ENCODE measurements at regions not wholly inside any gene's neighbourhood (a gene's known extent, or its start where the extent isn't known, plus 50 kb on each side); places are given as distances from the start of the nearest gene placed in this dataset.

DNA sequence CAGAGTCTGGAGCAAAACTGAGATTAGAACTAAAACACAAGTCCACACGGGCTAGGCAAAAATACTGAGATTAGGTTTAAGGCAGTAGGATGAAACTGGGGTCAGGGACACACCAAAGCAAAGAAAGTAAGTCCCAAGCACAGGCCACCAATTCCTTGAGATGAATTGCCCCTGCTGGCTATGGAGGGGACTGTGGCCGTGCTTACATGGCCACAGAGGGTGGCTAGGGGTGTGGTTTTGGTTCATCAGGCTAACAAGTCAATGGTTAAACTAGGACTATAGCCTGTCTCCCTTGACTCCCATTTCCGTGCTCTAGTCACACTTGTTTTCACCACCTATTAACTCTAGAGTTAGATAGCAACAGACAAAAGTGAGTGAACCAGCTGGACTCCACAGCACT, 394.8 kb downstream of the PBX1 start (continued):
- no peak for TF ChIP-seq EHMT2 (IDR thresholded peaks at IDR 0.05; ENCODE audit: low read depth)
- no peak for TF ChIP-seq JUN (IDR thresholded peaks at IDR 0.05)
- TF ChIP-seq, protein P1, sequence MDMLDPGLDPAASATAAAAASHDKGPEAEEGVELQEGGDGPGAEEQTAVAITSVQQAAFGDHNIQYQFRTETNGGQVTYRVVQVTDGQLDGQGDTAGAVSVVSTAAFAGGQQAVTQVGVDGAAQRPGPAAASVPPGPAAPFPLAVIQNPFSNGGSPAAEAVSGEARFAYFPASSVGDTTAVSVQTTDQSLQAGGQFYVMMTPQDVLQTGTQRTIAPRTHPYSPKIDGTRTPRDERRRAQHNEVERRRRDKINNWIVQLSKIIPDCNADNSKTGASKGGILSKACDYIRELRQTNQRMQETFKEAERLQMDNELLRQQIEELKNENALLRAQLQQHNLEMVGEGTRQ (IDR thresholded peaks at IDR 0.05) = no peak
- no peak for TF ChIP-seq BHLHE40 (IDR thresholded peaks at IDR 0.05; ENCODE audit: low read depth, low read length)
- no peak for TF ChIP-seq ESRRA (IDR thresholded peaks at IDR 0.05; ENCODE audit: borderline replicate concordance, low read length)
- no peak for TF ChIP-seq FOXS1 (CRISPR knock-in tag; IDR thresholded peaks at IDR 0.05)

DNA sequence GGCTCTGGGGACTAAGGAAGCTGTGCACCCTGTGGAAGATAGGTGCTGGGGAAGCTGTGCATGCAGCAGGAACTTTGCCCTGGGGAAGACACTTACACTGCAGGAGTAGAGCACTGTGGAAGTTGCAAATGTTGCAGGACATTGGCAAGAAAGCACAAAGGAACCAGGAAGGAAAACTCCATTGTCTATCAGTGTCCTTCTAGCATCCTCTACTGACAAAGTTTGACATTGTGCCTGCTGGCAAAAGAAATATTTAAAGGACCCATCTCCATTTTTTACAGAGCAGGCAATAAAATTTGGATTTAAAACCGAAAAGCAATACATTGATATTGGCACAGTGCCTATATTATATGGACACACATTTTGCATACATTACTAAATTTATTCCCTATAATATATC, 394.1 kb downstream of the PBX1 start:
- Histone ChIP-seq H3K4me3 (no peak overlapping the region), H3K27ac (no peak overlapping the region), H3K4me1 (no peaks in the 10 kb centered on the region), H3K9me3 (peaks cover 11% of the 10 kb centered on the region; the same call in 1 of the 3 replicates), H3K4me2 (no peak overlapping the region)
- FAIRE-seq (no peak), DNase-seq (ENCODE audit: low read depth in 1 of 2, low spot score in 1 of 2) (no peak), ATAC-seq (peak in 1 of 2 experiments; percentile 37; a peak in 3 of 6 replicates)
- 8% methylated on average over 1 of the region's 1 CpG for WGBS (ENCODE audit: missing lambda C conversion rate)
- ChIA-PET CTCF (interaction anchor here (0.7 kb wide), 1 partner anchor 786 kb away, joined by 4 read pairs; no protein-coding TSS in a partner anchor), POLR2A (no interaction called here)
- TF ChIP-seq RAD21 (conservative IDR thresholded peaks at IDR 0.05 in 1 of 2, IDR thresholded peaks at IDR 0.05 in 1 of 2) (peak; percentile 23 to 37; a peak in 2 of 5 replicates), CEBPB (IDR thresholded peaks at IDR 0.05) (no peak), HDAC2 (IDR thresholded peaks at IDR 0.05) (no peak)

DNA sequence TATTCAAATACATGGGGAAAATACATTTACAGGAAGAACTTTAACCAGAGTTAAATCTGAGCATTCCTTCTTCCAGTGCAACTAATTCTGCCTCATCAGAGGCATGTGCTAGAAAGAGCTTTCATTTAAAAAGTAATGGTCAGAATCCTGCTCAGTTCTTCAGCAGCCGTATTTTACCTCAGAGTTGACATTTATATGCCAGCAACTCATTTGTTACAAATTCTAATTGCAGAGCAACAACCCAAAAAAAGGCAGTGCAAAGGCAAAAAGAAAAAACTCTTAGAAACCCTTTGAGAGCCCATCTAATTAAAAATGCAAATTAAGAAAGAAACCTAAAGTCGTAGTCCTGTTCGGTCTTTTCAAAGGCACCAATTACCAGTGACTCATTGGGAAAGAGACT, 392.5 kb downstream of the PBX1 start:
- FAIRE-seq = no peak
- POLR2A ChIA-PET = no interaction called here

DNA sequence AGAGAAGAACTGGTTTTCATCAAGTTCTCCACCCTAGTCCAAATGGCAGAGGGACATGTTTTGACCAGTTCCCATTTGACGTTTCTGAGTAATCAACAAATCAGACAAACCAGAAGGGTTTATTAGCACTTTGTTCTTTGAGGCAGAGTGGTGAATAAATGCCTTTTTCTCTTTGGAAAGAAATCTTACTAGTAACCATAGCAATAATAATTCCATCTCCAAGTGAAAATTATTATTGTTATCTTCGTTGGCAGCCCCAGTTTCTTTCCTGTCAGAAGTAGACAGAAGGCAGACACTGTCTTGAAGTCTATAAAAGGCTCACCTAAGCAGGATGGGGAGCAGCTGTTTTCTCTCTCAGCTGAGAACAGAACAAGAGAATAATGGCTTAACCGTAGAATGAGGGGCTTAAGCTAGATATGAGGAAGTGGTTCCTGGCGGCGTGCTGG, 391.6 kb downstream of the PBX1 start:
- no peak for FAIRE-seq
- no peaks in the 10 kb centered on the region for H3K4me1 ChIP-seq
- POLR2A ChIA-PET = no interaction called here

More for the DNA sequence above, 392.5 kb downstream of the PBX1 start:
- no peak for ATAC-seq
- no peak for DNase-seq (ENCODE audit: low read depth in 1 of 2, low spot score in 1 of 2)
- no peak overlapping the region for H3K4me3 ChIP-seq
- WGBS (ENCODE audit: missing lambda C conversion rate) = 49% methylated on average over 3 of the region's 3 CpGs
- TF ChIP-seq TP53 (CRISPR knock-in tag; IDR thresholded peaks at IDR 0.05) = no peak
- TF ChIP-seq RNF2 (IDR thresholded peaks at IDR 0.05; ENCODE audit: borderline replicate concordance, low read depth) = no peak
- no peak for TF ChIP-seq ZC3H11A (IDR thresholded peaks at IDR 0.05)
- TF ChIP-seq, protein P2, sequence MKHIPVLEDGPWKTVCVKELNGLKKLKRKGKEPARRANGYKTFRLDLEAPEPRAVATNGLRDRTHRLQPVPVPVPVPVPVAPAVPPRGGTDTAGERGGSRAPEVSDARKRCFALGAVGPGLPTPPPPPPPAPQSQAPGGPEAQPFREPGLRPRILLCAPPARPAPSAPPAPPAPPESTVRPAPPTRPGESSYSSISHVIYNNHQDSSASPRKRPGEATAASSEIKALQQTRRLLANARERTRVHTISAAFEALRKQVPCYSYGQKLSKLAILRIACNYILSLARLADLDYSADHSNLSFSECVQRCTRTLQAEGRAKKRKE (CRISPR knock-in tag; IDR thresholded peaks at IDR 0.05; ENCODE audit: low read depth) = no peak
- TF ChIP-seq FOSB (CRISPR knock-in tag; IDR thresholded peaks at IDR 0.05) = no peak
- no peak for TF ChIP-seq CBX8 (IDR thresholded peaks at IDR 0.05)
- TF ChIP-seq EHMT2 (IDR thresholded peaks at IDR 0.05; ENCODE audit: low read depth) = no peak
- H3K4me2 ChIP-seq = no peak overlapping the region
- CTCF ChIA-PET = no interaction called here
- H3K27ac ChIP-seq = no peak overlapping the region
- H3K4me1 ChIP-seq = no peaks in the 10 kb centered on the region
- H3K9me3 ChIP-seq = peaks cover 21% of the 10 kb centered on the region; the same call in 2 of the 3 replicates

More for the DNA sequence above, 391.6 kb downstream of the PBX1 start:
- H3K27ac ChIP-seq = no peak overlapping the region
- no peak overlapping the region for H3K4me3 ChIP-seq
- ATAC-seq (no peak), DNase-seq (ENCODE audit: low read depth in 1 of 2, low spot score in 1 of 2) (no peak)
- 33% methylated on average over 5 of the region's 5 CpGs for WGBS (ENCODE audit: missing lambda C conversion rate)
- H3K9me3 ChIP-seq = peaks cover 21% of the 10 kb centered on the region; the same call in 2 of the 3 replicates
- CTCF ChIA-PET = no interaction called here
- TF ChIP-seq HDAC2 (IDR thresholded peaks at IDR 0.05) = no peak
- TF ChIP-seq TFCP2L1 (CRISPR knock-in tag; IDR thresholded peaks at IDR 0.05) = no peak
- TF ChIP-seq, protein P3, sequence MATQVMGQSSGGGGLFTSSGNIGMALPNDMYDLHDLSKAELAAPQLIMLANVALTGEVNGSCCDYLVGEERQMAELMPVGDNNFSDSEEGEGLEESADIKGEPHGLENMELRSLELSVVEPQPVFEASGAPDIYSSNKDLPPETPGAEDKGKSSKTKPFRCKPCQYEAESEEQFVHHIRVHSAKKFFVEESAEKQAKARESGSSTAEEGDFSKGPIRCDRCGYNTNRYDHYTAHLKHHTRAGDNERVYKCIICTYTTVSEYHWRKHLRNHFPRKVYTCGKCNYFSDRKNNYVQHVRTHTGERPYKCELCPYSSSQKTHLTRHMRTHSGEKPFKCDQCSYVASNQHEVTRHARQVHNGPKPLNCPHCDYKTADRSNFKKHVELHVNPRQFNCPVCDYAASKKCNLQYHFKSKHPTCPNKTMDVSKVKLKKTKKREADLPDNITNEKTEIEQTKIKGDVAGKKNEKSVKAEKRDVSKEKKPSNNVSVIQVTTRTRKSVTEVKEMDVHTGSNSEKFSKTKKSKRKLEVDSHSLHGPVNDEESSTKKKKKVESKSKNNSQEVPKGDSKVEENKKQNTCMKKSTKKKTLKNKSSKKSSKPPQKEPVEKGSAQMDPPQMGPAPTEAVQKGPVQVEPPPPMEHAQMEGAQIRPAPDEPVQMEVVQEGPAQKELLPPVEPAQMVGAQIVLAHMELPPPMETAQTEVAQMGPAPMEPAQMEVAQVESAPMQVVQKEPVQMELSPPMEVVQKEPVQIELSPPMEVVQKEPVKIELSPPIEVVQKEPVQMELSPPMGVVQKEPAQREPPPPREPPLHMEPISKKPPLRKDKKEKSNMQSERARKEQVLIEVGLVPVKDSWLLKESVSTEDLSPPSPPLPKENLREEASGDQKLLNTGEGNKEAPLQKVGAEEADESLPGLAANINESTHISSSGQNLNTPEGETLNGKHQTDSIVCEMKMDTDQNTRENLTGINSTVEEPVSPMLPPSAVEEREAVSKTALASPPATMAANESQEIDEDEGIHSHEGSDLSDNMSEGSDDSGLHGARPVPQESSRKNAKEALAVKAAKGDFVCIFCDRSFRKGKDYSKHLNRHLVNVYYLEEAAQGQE (IDR thresholded peaks at IDR 0.05) = no peak
- no peak overlapping the region for H3K4me2 ChIP-seq
